Glomerular visceral epithelial cell (primary cell): ENCODE measurements at regions not wholly inside any gene's neighbourhood (a gene's known extent, or its start where the extent isn't known, plus 50 kb on each side); places are given as distances from the start of the nearest gene placed in this dataset.

Experiments
- DNase-seq: peaks from one replicate; pipeline ENCODE4 v3.0.0-alpha.2; 2016; ENCODE audit errors: extremely low spot score

- DNase-seq: no peak
Observed at GRCh38 chr7:118298771-118299170, 74.3 kb downstream of the ANKRD7 start.

- DNase-seq: no peak
Observed at GRCh38 chr7:118300177-118300576, 75.7 kb downstream of the ANKRD7 start.

DNA sequence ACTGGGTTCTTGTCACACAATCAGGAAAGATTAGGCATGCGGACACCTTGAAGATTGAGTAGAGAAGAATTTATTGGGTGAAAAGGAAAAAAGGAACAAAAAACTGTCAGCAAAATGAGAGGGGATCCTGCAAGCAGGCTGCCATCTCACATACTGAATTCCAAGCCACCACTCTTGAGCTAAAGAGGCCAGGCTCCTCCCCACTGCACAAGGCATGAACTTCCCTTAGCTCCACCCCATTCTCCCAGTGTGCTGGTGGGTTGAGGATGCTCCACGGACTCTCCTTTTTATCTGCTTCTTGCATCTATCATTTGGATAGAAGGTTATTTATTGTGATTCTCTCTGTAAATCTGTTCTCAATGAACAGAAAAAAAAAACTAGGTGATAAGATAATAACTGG is 79.6 kb downstream of the ANKRD7 start:
- DNase-seq: no peak

DNA sequence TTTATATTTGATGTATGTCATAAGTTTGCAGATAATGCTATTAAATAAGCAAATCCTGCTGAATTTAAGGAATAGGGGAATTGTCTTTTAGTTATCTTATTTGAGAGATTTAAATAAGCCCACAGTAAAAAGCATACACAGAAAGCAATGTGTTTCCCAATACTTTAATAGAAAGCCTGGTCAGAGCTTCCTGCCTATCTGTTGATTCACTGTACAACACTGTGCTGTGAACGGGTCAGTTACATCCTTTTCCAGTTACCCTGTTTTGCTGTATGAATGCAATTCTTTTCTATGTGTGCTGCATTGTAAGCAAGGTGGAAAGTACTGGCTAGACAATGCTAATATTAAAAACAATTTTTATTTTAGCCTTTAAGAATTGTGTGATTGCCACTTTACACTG is 81.2 kb downstream of the ANKRD7 start:
- DNase-seq: no peak

DNA sequence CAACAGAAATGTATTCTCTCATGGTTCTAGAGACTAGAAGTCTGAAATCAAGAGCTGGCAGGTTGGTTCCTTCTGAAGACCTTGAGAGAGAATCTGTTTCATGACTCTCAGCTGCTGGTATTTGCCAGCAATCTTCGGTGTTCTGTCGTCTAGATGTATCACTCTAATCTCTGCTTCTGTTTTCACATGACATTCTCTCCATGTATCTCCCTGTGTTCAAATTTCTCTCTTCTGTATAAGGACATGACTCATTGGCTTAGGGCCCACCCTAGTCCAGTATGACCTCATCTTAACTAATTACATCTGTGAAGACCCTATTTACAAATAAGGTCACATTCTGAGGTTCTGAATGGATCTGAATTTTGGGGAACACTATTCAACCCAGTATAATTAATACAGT is 82.3 kb downstream of the ANKRD7 start:
- no peak for DNase-seq

DNA sequence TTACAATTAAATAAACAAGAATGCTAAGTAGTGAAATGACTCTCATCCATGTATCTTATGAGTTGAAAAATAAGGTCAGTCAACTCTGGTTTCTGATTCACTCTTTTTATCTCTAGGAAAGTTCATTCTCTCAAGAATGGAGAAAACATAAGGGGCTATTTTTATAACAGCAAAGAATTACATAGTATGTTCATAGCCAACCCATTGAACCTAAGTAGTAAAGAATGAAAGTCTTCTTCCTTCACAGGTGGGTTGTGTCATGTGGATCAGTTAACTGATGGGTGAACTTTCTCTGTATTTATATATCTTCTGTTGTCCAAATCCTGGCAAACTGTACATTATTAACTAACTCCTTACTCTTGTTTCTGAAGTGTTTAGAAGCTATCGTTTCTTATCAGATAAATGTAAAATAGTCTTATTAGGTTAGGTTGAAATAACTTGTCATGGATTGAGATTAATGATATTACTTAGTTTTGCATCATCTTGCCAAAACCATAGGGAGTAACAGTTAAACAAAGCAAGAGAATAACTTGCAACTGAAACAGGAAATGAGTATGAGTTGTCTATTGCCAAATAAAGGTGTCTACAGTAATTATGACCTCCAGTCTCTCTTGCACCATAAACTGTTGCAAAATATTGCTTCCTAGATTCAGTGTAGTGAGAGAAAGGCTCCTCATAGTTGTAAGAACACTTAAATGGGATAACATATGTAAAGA is 86.8 kb downstream of the ANKRD7 start:
- DNase-seq: no peak

- no peak for DNase-seq
Observed at GRCh38 chr7:118312051-118312450, 87.5 kb downstream of the ANKRD7 start.

- DNase-seq: no peak
Observed at GRCh38 chr7:118312966-118313365, 88.5 kb downstream of the ANKRD7 start.

GRCh38 chr7:118324790-118325449 is 100.4 kb downstream of the ANKRD7 start:
- DNase-seq: no peak

DNA sequence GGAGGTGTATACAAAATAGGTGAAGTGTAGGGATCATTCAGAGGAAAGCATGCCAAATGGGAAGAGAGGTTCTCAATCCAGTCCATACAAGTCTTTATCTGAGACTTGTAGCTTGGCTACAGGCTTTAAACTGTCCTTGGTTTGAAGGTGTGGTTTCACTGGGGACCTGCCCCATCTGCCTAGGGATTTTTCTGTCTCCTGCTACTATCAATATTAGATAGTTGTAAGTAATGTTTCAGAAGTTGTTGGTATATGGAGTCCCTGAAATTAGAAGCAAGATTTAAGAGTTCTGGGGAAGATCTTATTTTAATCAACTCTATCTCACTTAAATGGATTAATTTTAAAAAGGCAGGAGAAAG is 100.9 kb downstream of the ANKRD7 start:
- DNase-seq: no peak

DNA sequence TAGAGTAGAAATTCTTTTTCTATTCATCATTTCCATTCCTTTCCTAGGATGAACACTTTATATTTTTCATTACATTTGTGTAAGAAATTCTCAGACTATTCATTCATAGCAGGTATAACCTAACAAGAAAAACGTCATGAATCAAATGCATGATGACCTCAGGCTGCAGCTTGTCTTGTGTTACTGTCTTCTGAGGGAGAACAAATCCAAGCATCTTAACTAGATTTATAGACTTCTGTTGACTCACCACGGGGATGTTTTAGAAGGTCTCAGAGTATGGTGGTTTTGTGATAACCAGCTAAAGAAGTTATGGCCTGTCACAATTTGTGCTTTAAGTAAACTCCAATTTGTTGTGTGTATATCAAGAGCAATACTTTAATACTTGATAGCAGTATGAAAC is 102.7 kb downstream of the ANKRD7 start:
- DNase-seq: no peak

DNA sequence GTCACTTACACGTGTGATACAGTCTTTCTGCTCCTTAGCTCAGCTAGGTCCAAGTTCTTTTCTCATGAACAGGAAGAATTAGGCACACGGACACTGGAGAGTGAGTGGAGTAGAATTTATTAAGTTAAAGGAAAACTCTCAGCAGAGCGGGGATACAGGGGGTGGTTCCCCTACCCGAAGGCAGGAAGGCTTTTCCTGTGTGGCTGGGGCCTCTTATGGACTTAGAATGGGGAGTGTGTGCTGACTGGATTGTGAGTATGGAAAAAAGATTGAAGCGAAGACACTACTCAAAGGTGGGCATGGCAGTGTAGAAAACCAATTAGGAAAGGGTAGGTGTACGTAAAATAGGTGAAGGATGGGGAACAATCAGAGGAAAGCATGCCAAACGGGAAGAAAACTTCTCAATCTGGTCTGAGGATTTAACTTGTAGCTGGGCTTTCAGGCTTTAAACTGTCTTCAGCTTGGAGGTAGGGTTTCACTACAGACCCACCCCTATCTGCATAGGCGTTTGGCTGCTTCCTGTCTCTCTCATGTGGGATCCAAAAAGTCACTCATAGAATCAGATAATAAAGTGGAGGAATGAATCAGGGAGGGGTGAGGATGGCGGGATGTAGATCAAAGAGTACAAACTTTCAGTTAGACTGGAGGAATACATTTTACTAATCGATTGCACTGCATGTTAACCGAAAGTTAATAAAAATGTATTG is 104.2 kb downstream of the ANKRD7 start:
- no peak for DNase-seq

DNA sequence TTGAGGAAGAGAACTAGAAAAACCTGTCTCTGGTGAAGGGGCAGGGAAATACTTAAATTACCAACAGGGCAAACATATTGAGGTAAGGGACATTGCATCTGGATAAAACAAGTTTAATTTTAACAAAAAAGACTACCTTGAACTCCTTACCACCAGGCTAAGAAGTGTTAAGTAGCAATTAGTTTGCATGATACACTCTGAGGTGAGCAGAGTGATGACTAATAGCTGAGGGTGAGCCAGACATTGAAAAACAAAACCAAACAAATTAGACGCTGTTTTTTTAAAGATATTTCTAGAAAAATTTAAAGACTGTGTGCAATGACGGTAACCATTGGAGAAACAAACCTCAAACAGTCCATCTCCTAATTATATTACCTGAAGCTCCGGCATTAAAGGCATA is 105.9 kb downstream of the ANKRD7 start:
- peak; percentile 2 for DNase-seq

DNA sequence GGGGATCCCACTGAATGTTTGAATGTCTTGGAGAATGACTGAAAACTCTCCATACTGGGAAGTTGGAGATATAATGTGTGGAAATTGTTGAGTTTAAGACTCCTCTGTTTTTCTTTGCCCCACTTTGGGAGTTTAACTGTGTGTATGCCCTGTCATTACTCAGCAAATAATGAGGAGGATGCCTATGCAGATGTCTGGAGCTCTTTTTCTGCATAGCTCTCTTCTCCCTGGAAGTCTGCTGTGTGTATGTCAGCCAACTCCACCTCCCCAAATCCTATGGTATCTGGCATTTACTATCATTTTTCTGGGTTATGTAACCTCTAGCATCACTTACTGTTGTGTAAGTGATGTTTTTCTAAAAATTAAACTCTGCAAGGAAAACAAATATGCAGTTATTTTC is 122.2 kb downstream of the ANKRD7 start:
- DNase-seq: no peak

GRCh38 chr7:118349604-118350003 is 125.1 kb downstream of the ANKRD7 start:
- peak; percentile 6 for DNase-seq

DNA sequence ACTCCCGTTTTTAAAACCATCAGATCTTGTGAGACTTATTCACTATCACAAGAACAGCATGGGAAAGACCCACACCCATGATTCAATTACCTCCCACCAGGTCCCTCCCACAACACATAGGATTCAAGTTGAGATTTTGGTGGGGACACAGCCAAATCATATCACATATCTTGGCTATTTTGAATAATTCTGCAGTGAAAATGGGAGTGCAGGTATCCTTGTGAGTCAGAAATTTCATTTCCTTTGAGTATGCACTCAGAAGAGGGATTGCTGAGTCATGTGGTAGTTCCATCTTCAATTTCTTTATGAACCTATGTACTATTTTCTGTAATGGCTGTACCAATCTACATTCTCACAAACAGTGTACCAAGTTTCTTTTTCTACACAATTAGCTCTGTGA is 125.8 kb downstream of the ANKRD7 start:
- no peak for DNase-seq

DNA sequence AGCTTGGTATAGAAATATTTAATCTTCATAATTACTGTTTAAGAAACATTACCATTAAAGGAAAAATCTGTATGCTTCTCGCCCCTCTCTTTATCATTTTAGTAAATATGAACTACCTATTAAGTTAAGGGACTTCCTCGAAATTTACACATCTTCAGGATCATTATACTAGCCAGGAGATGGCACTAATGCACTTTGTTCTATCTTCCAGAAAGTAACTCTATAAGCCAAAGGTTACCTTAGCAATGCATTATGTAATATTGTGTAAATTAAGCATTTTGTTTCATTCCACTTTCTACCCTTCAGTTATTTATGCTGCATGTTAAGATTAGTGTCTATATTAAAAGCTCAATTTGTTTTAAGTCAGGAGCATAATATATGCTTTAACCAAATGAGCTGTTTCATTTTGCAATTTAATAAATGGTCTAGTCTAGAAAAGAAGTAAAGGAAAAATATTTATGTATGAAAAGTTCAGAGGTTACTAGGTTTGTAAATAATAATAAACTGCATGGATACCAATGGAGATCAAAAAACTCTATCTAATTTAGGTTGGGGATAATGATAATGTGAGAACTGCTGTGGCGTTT is 128.5 kb downstream of the ANKRD7 start:
- DNase-seq: peak; percentile 36

GRCh38 chr7:118366363-118366762 is 141.9 kb downstream of the ANKRD7 start:
- DNase-seq: no peak

DNA sequence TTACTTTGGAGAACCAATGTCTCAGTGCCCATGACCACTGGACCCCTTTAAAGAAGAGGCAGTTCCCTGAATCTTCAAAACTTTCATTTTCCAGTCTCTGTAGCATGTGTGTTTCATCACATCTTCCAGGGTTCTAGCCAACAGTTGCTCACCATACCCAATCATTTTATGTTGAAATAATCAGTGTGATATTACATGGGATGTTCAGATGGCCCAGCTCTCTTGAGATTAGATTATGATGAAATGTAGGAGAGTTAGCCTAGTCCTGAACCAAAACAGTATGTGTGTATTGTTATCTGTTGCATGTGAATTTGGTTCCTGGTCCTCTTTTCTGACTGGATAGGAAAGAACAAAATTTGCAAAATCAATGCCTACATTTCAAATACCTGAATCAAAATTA is 144.5 kb downstream of the ANKRD7 start:
- no peak for DNase-seq

GRCh38 chr7:118369987-118370386 is 145.5 kb downstream of the ANKRD7 start:
- no peak for DNase-seq

DNA sequence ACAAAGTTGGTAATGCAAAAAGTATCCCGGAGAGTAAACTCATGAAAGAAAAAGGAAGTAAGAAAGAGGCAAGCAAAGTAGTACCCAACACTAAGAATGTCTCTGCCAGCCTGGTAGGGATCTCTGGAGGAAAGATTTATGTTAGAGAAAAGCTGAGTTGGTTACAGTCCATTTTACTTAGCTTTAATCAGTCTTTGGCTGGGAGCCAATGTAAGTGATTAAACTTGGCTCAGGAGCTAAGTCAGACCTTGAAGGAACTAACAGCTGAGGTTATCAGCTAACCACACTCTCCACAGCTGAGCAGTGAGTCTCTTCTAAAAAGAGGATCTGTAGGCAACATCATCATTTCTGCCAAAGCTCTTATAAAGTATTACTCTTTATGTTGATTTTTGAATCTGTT is 148.0 kb downstream of the ANKRD7 start:
- peak; percentile 49 for DNase-seq

- DNase-seq: no peak
Observed at GRCh38 chr7:118389629-118390028, 165.1 kb downstream of the ANKRD7 start.

DNA sequence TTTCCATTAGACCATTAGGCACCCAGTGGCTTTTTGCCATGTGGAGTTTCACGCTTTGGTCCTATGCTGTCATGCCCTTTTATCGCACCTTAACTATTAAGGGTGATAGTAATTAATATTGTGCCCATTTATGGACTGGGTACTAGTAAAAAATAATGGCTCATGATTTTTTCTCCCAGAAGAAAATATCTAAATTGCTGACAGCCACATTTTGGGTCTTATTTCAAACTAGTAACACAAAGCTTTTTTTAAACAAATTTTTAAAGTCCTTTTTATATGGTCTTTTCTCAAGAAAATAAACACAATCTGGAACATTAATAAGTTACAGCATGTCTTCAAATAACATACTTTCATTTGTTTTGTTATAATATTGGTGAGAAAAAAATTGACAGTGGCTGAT is 179.7 kb downstream of the ANKRD7 start:
- no peak for DNase-seq
